ENCODE measurements at regions not wholly inside any gene's neighbourhood (a gene's known extent, or its start where the extent isn't known, plus 50 kb on each side); places are given as distances from the start of the nearest gene placed in this dataset.
"Not testable (repeated sequence)": the region's sequence is repeated elsewhere in the genome, so short reads cannot be mapped to it uniquely, and the experiment has no call there.

- not testable (repeated sequence) for DNase-seq
Measured at GRCh38 chr2:145745387-145745721, 1225.4 kb upstream of the ZEB2 start.

GRCh38 chr2:145744541-145745386 lies 1224.8 kb upstream of the ZEB2 start:
- DNase-seq, result no peak

- DNase-seq, result no peak
Measured at GRCh38 chr2:145743011-145743410, 1223.1 kb upstream of the ZEB2 start.

- no peak for DNase-seq
Measured at GRCh38 chr2:145741636-145742035, 1221.7 kb upstream of the ZEB2 start.

GRCh38 chr2:145741181-145741580 lies 1221.3 kb upstream of the ZEB2 start:
- DNase-seq, result no peak

- DNase-seq, result no peak
Measured at GRCh38 chr2:145740302-145740701, 1220.4 kb upstream of the ZEB2 start.

- no peak for DNase-seq
Measured at GRCh38 chr2:145739681-145740080, 1219.8 kb upstream of the ZEB2 start.

- DNase-seq, result no peak
Measured at GRCh38 chr2:145736871-145737270, 1217.0 kb upstream of the ZEB2 start.

GRCh38 chr2:145731467-145731866 lies 1211.5 kb upstream of the ZEB2 start:
- no peak for DNase-seq

GRCh38 chr2:145729993-145730770 lies 1210.3 kb upstream of the ZEB2 start:
- DNase-seq, result no peak

- no peak for DNase-seq
Measured at GRCh38 chr2:145729481-145729880, 1209.6 kb upstream of the ZEB2 start.

GRCh38 chr2:145728511-145728910 lies 1208.6 kb upstream of the ZEB2 start:
- DNase-seq, result no peak

GRCh38 chr2:145725876-145726275 lies 1206.0 kb upstream of the ZEB2 start:
- DNase-seq, result no peak

GRCh38 chr2:145724311-145724898 lies 1204.5 kb upstream of the ZEB2 start:
- no peak for DNase-seq

GRCh38 chr2:145723872-145724271 lies 1204.0 kb upstream of the ZEB2 start:
- no peak for DNase-seq

- no peak for DNase-seq
Measured at GRCh38 chr2:145721681-145722080, 1201.8 kb upstream of the ZEB2 start.

- no peak for DNase-seq
Measured at GRCh38 chr2:145715601-145716000, 1195.7 kb upstream of the ZEB2 start.

GRCh38 chr2:145710303-145710702 lies 1190.4 kb upstream of the ZEB2 start:
- DNase-seq, result no peak

- DNase-seq, result no peak
Measured at GRCh38 chr2:145702305-145702704, 1182.4 kb upstream of the ZEB2 start.

GRCh38 chr2:145692971-145693478 lies 1173.1 kb upstream of the ZEB2 start:
- DNase-seq, result no peak

- no peak for DNase-seq
Measured at GRCh38 chr2:145691659-145692058, 1171.7 kb upstream of the ZEB2 start.

GRCh38 chr2:145690183-145690778 lies 1170.4 kb upstream of the ZEB2 start:
- DNase-seq, result no peak

- no peak for DNase-seq
Measured at GRCh38 chr2:145689277-145689676, 1169.4 kb upstream of the ZEB2 start.

Measured in activated gamma-delta T cell treated with Interleukin-2 at 50 U/mL for 16 hours (primary cell).